NCI-H1417 treated with DMSO at 0.1 percent for 48 hours (cell line): ENCODE measurements at regions not wholly inside any gene's neighbourhood (a gene's known extent, or its start where the extent isn't known, plus 50 kb on each side); places are given as distances from the start of the nearest gene placed in this dataset.

ENCODE experiments used
- DNase-seq: peaks from one replicate; lab custom pipeline; 2025; lab: John Stamatoyannopoulos, UW

DNA sequence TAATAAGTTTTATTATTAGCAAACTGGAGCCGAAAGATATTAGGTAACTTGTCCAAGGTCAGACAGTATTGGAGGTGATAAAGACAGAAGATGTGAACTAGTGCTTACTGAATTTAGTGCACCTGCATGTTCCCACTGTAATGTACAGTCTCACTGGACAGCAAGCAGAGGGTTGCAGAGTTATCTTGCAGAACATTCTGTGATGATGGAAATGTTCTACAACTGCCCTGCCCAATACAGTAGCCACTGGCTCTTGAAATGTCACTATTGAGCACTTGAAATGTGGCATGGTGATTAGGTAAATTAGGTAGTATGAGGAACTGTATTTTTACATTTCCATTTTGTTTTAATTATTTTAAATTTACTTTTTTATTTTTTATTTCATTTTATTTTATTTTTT is 356.6 kb downstream of the EPHA4 start:
- no peak for DNase-seq

DNA sequence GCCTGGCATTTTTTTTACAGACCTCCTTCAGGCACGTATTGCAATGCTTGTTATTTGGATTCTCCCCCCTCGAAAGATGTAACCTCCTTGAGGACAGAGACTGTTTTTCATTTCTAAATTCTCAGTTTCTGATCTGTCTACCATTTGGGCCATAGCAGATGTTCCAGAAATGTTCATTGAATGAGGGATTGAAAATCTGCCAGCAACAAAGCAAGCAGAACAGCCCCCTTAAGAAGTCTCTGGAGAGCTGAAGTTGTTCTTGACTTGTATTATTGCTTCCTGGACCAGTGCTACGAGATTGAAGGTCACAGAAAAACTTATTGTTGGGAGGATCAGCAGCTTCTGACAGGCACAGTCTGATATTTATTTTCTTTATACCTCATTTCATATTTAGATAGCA is 355.5 kb downstream of the EPHA4 start:
- DNase-seq: no peak

DNA sequence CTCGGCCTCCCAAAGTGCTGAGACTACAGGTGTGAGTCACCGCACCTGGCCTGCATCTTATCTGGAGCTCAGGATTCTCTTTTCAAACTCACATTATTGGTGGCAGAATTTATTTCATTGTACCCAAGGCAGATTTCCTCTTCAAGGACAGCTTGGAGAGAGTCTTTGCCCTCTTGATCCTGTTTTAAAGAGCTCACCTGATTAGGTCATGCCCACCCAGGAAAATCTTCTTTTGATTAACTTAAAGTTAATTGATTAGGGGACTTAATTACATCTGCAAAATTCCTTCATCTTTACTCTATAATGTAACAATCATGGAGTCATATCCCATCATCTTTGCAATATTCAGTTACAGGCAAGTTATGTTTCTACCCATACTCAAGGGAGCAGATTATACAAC is 346.4 kb downstream of the EPHA4 start:
- no peak for DNase-seq

DNA sequence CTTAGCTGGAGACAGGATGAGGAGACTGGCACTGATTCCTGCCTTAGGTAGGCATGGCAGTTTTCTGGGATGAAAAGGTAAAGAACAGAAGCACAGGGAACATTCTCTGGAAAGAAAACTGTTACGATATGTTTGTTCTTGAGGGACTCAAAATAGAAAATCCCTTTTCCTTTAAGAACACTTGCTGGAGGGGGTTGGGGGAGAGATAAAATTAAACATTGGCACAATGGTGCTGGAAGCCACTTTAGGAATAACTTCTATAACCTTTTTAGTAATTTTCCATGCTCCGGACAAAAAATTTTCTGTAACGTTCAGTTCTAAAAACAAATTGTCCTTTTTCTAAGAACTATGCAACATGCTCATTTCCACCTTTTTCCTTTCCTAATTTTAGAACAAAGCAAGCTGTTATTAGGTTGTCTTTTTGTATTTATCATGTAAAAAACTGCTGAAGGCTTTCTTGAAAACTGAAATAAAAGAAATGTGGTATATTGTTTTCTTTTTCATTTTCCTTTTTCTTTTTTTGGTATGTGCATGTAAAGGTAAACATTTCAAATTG is 343.8 kb downstream of the EPHA4 start:
- no peak for DNase-seq

DNA sequence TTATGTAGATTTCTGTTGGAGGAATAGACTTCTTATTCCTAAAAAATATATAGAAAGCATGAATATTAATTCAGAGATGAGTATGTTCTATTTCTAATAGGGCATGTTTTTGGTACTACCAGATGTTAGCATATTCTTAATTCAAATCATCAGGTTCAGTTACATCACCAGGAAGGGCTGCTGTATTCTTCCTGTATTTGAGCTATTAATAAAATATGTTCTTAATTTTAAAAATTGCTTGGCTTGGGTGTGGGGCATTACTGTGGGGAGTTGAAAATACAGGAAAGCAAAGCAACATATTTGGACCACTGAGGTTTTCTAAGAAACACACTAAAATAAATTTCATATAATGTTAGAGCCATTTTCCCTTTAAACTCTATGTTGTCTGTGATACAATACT is 343.0 kb downstream of the EPHA4 start:
- DNase-seq: no peak

DNA sequence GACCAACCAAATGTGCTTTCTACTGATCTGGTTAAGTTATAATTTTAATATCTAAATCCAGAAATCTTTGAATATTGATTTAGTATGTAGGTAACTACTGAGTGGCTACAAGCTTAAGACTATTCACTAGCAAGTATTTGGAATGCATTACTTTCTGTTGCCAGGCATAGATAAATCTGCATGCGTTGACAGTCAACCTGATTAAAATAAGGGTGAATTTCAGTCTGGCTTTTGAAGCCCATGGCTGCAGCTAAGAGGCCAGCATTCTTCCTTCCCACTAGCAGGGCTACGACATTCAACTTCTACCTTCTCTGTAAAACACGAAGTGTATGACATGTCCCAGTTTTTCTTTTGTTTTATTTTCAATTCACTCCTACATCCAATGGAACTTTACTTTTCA is 340.6 kb downstream of the EPHA4 start:
- DNase-seq: no peak

DNA sequence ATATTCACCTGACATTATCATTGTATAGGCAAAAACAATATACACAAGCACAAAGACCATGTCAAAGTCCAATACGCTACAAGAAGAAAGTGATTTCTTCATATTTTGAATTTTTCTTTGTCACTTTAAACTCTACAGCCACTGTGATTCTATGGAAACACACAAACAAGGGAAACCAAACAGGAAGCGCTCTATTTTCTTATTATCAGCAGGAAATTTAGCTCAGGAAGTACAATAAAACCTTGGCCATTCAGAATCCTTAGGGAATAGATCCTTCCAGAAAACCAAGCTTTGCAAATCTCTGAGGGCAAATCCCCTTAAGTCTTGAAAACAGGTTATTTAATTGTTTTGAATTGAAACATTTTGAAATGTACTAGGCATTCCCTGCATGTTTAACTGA is 336.2 kb downstream of the EPHA4 start:
- DNase-seq: no peak

DNA sequence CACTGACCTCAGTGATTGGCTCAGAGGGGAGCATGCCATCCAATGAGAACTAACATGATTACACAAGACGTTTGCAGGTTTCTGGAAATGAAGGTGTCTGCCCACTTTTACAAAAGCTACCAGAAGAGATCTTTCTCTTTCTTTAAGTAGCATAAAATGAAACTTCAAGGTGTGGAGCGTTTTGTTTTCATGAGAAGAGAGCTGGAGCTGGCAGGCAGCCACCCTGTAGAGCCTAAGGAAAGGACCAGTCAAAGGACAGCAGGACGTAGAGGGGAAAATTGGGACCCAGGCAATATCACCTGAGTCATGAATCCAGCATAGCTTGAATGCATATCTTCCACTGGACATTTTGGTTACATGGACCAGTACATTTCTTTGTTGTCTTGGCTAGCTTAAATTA is 331.0 kb downstream of the EPHA4 start:
- no peak for DNase-seq

DNA sequence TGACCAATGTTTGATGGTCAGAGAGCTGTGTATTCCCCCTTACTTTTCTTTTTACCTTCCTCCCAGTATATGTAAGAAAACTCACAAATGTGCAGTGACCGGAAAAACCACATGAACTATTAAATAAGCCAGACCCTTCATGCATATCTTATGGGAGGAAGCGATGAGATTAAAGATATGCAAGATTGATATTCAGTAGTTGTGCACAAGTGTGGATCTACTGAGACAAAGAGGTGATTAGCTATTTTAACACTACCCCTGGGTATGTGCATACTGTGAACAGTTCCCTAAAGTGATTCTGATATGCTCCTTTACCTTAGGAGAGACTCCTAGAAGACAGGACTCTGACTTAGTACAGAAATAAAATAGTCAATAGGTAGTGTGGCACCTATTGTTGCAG is 328.3 kb downstream of the EPHA4 start:
- no peak for DNase-seq

DNA sequence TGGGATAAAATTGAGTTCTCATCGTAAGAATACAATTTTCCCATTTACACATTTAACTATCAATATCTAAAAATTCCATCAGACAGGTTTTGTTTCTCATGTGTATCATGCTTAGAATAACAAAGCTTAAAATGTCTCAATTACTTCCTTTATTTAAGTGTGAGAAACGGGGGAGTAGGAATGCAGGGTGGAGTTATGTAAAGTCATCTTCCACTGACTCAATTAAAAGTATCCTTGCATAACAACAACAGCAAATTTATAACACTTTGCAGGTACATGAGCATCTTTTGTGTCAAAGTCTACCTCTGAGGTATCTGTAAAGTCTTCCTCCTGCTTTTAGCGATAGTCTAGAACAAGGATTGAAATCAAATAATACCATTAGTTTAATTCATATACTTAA is 327.1 kb downstream of the EPHA4 start:
- no peak for DNase-seq

DNA sequence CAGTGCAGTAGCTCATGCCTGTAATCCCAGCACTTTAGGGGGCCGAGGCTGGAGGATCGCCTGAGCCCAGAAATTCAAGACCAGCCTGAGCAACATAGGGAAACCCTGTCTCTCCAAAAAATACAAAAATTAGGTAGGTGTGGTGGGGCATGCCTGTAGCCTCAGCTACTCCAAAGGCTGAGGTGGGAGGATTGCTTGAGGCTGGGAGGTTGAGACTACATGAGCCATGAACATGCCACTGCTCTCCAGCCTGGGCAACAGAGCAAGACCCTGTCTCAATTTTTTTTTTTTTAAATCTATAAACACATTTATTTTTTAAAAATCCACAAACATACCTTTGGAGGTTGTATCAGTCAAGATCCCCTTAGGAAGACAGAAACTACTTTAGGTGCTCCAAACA is 326.3 kb downstream of the EPHA4 start:
- no peak for DNase-seq

DNA sequence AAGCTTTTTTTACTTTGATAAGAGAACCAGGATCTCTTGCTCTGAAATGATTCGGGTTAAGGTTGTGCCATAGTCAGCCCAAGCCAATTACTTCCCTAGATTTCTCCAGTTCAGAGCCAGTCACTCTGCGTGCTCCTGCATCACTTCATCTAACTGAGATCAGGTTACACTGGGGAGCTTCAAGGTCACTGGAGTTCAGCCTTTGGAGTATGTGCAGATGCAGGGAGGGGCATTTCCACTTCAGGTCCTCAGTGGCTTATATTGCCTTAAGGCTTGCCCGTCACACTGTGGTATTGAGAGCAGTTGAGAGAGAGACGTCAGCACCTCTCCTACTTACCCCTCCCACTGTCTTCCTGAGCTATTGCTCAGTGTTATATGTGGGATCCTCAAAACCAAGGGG is 317.8 kb downstream of the EPHA4 start:
- no peak for DNase-seq

DNA sequence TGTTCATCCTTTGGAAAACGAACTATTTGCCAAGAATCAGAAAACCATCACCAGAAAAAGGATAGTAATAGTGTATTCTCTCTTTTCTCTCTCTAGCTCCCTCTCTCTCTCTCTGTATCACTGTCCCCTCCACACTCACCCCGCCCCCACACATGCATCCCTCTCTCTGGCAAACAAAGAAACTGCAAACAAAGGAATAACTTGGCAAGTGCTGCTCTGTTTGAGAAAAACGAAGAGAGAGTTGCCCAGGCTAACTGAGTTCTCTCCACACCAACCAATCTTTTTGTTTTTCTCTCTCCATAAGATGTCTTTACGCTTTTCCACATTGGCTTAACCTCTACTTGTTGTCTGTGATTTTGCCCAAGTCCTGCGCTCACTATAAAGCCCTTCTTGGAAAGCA is 316.2 kb downstream of the EPHA4 start:
- DNase-seq: no peak

DNA sequence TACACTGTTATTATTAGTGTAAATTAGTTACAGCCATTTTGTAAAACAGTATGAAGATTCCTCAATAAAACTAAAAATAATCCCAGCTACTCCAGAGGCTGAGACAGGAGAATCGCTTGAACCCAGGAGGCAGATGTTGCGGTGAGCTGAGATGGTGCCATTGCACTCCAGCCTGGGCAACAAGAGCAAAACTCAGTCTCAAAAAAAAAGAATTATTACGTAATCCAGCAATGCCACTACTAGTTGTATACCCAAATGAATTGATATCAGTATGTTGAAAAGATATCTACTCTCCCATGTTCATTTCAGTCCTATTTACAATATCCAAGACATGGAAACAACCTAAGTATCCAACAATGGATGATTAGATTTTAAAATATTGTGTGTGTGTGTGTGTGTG is 313.6 kb downstream of the EPHA4 start:
- no peak for DNase-seq

DNA sequence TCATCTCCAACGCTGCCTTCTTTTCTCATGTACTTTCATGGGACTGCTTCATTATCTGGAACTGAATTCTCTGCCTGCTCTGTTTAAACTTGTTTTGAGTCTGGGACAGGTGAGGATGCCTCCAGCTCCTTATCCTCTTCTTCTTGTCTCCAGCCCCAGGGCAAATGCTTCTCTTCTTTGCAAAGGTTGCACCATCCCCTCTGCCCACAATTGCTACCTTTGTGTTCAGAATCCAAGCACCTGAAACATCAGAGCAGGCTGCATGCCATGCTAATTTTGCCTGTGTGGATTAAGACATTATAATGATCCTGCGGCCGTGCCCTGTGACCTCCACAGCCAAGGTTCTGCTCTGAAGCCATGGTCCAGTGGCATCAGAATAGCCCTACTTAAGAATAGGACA is 309.5 kb downstream of the EPHA4 start:
- no peak for DNase-seq

DNA sequence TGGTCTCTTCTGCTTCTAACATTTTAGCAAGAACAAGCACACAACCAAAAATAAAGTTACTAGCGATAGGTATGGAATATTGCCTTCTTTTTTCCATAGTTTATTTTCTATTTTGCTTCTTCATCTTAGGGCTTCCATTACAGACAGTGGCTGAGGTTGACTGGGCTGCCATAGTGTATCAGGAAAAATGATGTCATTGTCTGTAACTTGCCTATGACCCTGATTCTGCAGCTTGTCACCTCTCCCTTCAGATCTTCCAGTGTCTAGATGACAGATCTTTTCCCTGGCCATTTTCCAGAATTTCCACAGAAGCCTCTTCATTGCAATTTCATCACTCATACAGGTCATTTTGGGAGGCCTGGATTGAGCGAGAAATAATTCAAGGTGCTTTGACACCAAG is 308.5 kb downstream of the EPHA4 start:
- no peak for DNase-seq

DNA sequence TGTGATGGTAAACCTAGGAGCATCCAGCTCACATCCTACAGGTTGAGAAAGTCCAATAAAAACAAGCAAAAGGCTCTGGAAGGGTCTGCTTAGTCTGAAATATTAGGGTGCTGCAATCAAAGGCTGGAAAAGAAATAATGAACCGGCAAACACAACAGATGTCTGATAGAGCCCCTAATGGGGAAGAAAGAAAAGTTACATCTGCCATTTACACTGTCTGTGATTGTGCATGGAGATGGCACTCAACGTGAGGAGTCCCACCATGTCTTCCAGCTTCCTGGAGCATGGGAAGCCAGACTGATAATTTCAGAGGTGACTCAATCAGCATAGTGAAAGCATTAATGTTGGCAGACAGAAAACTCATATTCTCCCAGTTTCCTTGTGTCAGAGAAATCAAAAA is 307.8 kb downstream of the EPHA4 start:
- DNase-seq: no peak

DNA sequence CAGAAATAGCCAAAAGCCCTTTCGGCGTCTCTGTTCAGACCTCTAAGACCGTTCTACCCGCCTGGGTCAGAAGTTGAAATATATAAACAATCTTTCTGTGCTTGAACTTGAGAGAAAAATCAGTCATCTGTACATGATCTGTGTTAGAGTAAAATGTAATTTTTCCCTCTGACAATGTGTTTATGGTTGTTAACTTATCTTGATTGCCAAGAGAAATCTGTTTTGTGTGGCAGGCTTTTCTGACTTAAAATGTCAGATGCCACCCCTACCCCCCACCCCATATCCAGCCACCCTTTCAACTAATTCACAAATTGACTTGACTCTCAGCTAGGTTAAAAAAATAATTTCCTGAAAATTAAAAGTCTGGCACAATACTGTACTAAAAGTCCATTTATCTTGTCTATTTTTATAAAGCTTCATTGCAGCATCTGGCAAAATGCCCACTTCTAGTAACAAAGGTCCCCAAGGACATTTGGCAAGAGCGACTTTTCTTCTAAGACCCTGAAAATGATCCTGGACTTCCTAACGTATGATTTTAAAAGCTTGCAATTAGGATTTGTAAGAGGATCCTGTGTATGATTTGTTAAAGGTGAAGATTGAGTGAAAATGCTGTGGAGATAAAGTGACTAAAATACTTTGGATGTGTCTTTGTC is 304.2 kb downstream of the EPHA4 start:
- DNase-seq: no peak

DNA sequence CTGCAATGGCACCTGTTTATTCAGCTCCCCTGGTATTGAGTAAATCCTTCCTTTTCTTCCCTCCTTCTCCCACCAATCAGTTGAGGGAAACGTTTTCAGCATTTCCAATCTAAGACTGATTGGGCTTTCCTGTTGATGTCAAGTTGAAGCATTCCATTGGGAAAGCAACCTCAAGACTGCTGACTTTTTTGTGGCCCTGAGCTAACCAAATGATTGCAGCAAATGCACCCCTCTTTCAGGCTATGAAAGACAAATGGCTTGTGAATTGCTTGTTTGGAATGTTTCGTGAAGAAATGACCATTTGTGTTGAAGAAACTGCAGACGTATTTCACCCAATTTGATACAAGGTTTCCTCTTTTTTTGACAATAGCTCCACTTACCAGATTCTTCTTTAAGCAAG is 303.5 kb downstream of the EPHA4 start:
- no peak for DNase-seq

DNA sequence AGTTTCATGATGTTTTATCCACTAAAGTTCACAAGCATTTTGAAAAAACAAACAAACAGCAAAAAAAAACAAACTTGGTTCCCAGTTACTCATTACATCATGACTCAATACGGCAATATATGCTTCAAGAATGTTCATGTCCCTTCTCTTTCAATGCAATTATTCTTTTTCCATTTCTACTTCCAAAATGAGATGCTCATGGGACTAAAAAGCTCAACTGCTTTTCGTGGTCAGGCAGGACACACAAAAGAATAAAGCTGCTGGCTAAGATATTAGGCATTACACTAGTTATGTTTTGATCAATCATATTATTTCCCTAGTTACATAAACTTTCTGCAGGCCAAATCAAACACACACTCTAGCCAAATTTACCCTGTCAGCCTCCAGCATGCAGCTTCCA is 301.3 kb downstream of the EPHA4 start:
- DNase-seq: no peak

DNA sequence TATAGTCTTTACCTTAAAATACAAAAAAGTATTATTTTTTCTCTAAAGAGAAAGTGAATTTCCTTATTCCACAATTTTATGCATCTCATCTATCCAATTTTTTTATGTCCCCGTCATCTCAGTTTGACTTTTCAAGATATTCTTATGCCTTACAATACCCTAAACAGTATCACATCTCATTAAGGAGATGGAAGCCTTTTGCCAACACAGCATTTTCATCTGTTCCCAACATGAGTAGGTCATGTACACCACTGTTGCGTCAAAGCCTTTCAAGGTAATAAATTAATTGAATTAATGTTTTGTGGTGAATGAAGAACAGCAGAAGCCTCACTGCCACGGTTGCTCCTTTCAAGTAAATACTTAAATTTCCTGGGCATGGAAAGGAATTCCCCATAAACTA is 299.4 kb downstream of the EPHA4 start:
- no peak for DNase-seq

DNA sequence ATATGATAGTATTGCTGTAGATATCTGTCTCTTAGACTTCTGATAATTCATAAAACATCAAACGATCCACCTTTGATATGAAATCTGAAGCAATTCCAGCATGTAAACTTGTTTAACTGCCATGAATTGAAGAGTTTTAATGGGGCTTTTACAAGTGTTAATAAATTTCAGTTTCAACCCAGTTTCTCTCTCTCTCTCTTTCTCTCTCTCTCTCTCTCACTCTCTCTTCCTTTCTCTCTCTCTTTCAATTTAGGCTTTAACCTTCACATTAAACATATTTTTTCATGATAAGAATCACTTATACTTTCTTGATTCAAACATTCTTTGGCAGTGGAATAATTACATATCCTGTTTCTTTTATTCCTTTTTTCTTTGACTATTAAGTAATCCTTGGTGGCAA is 296.1 kb downstream of the EPHA4 start:
- no peak for DNase-seq

DNA sequence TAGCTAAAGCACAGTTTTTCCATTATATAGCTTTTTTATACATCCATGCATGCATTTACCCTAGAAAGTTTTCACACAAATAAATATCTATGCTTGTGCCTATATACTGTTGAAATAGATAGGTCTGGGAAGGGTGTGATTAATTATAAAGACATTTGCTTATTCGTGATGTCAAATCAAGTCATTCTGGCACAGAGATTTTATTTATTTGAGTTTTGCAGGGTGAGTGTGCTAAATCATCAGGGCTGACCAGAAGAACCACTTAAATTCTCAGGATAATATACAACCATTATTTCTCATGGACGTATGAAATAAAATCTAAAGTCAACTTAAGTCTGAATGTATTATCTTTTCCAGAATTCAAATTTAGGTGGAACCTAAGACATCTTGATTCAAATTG is 295.5 kb downstream of the EPHA4 start:
- no peak for DNase-seq

DNA sequence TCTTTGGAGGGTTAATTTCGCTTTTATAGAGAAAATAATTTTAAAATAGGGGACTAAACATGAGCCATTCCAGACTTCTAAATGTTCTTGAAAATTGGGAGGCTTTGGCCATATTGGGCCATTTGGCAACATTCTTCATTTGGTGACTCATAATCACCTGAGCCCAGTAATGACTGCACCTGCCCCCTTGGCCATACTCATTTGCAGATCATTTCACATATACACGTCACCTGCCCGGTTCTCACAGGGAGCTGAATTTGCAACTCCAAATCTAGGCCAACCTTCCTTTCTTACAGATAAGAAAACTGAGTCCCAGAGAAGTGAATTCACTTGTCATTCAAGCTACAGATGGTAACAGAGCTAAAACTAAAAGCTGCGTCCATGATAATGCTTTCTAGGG is 289.7 kb downstream of the EPHA4 start:
- DNase-seq: no peak
